ENCODE measurements at regions not wholly inside any gene's neighbourhood (a gene's known extent, or its start where the extent isn't known, plus 50 kb on each side); places are given as distances from the start of the nearest gene placed in this dataset.

DNA sequence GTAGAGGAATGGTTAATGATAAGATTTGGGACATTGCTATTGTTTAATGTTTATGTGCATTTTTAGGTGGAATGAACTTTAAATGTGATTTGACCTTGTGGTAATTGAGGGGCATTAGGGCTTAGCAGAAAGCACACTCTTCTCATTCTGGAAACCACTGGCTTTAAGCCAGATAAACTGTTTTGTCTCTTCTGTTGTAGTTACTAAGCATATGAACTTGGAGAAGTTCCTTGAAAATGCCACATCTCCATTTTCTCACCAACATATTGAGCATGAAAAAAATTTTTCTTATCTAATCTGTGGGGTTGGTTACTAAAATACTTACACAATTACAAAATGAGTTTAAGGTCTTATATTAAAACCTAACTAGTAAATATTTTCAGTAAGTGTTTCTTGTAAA lies 70.8 kb upstream of the FSHR start:
- POLR2A ChIA-PET = no interaction called here
- BruUV-seq (replicated peaks) = no TSS peak
- intact Hi-C loops (cut with micrococcal nuclease; ENCODE audit: unreplicated experiment) = no loop called here
- no peak for DNase-seq (ENCODE audit: low read depth, low spot score)
- no peak overlapping the region for H3K27ac ChIP-seq (ENCODE audit: low read length)
- CTCF ChIA-PET = no interaction called here
- no peaks in the 10 kb centered on the region for H3K36me3 ChIP-seq (ENCODE audit: control insufficient read depth, insufficient read depth, low read length)
- no peak for ATAC-seq
- in situ Hi-C loops (cut with HindIII; ENCODE audit: low pct_unique_long_range_greater_than_20kb, low sequenced_read_pairs) = no loop called here
- no peak for TF ChIP-seq SIN3A (IDR thresholded peaks at IDR 0.05; ENCODE audit: borderline replicate concordance, insufficient read depth, low read depth, low read length)
- no peak for TF ChIP-seq POLR2AphosphoS5 (IDR thresholded peaks at IDR 0.05; ENCODE audit: low read depth, low read length)
- TF ChIP-seq TCF7L2 (IDR thresholded peaks at IDR 0.05; ENCODE audit: low read depth, low read length) = no peak
- TF ChIP-seq, protein P1, sequence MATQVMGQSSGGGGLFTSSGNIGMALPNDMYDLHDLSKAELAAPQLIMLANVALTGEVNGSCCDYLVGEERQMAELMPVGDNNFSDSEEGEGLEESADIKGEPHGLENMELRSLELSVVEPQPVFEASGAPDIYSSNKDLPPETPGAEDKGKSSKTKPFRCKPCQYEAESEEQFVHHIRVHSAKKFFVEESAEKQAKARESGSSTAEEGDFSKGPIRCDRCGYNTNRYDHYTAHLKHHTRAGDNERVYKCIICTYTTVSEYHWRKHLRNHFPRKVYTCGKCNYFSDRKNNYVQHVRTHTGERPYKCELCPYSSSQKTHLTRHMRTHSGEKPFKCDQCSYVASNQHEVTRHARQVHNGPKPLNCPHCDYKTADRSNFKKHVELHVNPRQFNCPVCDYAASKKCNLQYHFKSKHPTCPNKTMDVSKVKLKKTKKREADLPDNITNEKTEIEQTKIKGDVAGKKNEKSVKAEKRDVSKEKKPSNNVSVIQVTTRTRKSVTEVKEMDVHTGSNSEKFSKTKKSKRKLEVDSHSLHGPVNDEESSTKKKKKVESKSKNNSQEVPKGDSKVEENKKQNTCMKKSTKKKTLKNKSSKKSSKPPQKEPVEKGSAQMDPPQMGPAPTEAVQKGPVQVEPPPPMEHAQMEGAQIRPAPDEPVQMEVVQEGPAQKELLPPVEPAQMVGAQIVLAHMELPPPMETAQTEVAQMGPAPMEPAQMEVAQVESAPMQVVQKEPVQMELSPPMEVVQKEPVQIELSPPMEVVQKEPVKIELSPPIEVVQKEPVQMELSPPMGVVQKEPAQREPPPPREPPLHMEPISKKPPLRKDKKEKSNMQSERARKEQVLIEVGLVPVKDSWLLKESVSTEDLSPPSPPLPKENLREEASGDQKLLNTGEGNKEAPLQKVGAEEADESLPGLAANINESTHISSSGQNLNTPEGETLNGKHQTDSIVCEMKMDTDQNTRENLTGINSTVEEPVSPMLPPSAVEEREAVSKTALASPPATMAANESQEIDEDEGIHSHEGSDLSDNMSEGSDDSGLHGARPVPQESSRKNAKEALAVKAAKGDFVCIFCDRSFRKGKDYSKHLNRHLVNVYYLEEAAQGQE (IDR thresholded peaks at IDR 0.05; ENCODE audit: insufficient read depth in 1 of 2, low read depth in 2 of 2, low read length in 1 of 2) = no peak
- TF ChIP-seq, protein P2, sequence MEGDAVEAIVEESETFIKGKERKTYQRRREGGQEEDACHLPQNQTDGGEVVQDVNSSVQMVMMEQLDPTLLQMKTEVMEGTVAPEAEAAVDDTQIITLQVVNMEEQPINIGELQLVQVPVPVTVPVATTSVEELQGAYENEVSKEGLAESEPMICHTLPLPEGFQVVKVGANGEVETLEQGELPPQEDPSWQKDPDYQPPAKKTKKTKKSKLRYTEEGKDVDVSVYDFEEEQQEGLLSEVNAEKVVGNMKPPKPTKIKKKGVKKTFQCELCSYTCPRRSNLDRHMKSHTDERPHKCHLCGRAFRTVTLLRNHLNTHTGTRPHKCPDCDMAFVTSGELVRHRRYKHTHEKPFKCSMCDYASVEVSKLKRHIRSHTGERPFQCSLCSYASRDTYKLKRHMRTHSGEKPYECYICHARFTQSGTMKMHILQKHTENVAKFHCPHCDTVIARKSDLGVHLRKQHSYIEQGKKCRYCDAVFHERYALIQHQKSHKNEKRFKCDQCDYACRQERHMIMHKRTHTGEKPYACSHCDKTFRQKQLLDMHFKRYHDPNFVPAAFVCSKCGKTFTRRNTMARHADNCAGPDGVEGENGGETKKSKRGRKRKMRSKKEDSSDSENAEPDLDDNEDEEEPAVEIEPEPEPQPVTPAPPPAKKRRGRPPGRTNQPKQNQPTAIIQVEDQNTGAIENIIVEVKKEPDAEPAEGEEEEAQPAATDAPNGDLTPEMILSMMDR (IDR thresholded peaks at IDR 0.05) = no peak
- no peaks in the 10 kb centered on the region for H3K27me3 ChIP-seq (ENCODE audit: control insufficient read depth, insufficient read depth, low read length)
- no peaks in the 10 kb centered on the region for H3K4me1 ChIP-seq (ENCODE audit: control insufficient read depth, insufficient read depth, low read length)
- H3K4me3 ChIP-seq (ENCODE audit: low read depth in 2 of 2, low read length in 2 of 2) = no peak overlapping the region
- H3K9me3 ChIP-seq (ENCODE audit: control insufficient read depth, insufficient read depth, low read depth, low read length) = no peaks in the 10 kb centered on the region

DNA sequence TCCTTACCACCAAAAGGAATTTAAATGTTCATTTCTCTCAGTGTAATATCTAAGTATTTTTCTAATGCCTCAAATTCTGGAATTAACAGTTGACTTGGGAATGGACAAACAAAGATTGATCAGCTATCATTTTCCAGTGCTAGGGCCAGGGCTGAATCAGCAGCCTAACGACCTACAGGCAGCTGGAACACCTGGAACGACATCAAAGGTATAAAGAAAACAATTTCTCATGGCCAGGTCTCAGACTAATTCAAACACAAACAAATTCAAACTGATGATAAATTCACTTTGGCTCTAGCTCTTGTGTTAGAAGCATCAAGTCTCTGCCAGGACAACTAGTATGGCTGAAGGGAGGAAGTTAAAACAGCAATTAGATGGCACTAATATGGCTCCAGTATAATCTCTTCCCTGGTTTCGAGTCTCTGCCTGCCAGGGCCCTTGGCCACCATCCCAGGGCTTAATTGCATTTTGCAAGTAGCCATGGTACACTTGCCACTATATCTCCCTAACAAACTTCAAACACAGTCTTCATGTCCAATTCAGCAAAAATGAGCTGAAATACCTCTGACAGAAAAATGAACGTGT lies 70.2 kb upstream of the FSHR start:
- CTCF ChIA-PET = no interaction called here
- Histone ChIP-seq H3K27me3 (ENCODE audit: control insufficient read depth, insufficient read depth, low read length) (no peaks in the 10 kb centered on the region), H3K4me1 (ENCODE audit: control insufficient read depth, insufficient read depth, low read length) (no peaks in the 10 kb centered on the region), H3K27ac (ENCODE audit: low read length) (no peak overlapping the region), H3K4me3 (ENCODE audit: low read depth in 2 of 2, low read length in 2 of 2) (no peak overlapping the region), H3K9me3 (ENCODE audit: control insufficient read depth, insufficient read depth, low read depth, low read length) (no peaks in the 10 kb centered on the region), H3K36me3 (ENCODE audit: control insufficient read depth, insufficient read depth, low read length) (no peaks in the 10 kb centered on the region)
- ATAC-seq (no peak), DNase-seq (ENCODE audit: low read depth, low spot score) (no peak)
- POLR2A ChIA-PET = no interaction called here
- intact Hi-C loops (cut with micrococcal nuclease; ENCODE audit: unreplicated experiment) = no loop called here
- TF ChIP-seq, protein P2 (IDR thresholded peaks at IDR 0.05) = no peak
- TF ChIP-seq SIN3A (IDR thresholded peaks at IDR 0.05; ENCODE audit: borderline replicate concordance, insufficient read depth, low read depth, low read length) = no peak
- TF ChIP-seq, protein P1 (IDR thresholded peaks at IDR 0.05; ENCODE audit: insufficient read depth in 1 of 2, low read depth in 2 of 2, low read length in 1 of 2) = no peak
- no peak for TF ChIP-seq POLR2AphosphoS5 (IDR thresholded peaks at IDR 0.05; ENCODE audit: low read depth, low read length)
- no peak for TF ChIP-seq TCF7L2 (IDR thresholded peaks at IDR 0.05; ENCODE audit: low read depth, low read length)
- no TSS peak for BruUV-seq (replicated peaks)
- in situ Hi-C loops (cut with HindIII; ENCODE audit: low pct_unique_long_range_greater_than_20kb, low sequenced_read_pairs) = no loop called here

Measured in Panc1 (cell line).